ENCODE measurements at regions not wholly inside any gene's neighbourhood (a gene's known extent, or its start where the extent isn't known, plus 50 kb on each side); places are given as distances from the start of the nearest gene placed in this dataset.

DNA sequence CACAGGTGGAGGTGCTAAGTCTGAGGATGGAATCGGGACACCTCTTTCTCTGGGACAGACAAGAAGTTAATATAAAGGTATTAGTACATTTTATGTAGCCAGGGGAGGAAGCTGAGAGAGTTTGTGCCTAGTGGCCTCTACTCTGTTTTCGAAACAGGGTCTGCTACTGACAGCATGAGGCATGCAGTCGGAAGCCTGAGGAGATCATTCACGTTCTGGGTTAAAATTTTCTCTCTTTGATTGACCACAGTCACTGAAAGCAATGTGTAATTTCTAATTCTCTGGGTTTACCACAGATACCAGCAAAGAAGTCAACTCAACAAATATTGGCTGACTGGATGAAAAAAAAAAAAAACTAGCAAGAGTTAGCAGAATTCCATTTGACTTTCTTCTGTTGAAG, 53.3 kb upstream of the KCTD7 start:
- H3K27ac ChIP-seq (ENCODE audit: insufficient read depth, low read length): no peak overlapping the region
- H4K20me1 ChIP-seq (ENCODE audit: insufficient read depth, low read length): peaks cover 63% of the 10 kb centered on the region
- H2BK15ac ChIP-seq (ENCODE audit: low read depth, low read length): no peak overlapping the region
- TF ChIP-seq, protein P1, sequence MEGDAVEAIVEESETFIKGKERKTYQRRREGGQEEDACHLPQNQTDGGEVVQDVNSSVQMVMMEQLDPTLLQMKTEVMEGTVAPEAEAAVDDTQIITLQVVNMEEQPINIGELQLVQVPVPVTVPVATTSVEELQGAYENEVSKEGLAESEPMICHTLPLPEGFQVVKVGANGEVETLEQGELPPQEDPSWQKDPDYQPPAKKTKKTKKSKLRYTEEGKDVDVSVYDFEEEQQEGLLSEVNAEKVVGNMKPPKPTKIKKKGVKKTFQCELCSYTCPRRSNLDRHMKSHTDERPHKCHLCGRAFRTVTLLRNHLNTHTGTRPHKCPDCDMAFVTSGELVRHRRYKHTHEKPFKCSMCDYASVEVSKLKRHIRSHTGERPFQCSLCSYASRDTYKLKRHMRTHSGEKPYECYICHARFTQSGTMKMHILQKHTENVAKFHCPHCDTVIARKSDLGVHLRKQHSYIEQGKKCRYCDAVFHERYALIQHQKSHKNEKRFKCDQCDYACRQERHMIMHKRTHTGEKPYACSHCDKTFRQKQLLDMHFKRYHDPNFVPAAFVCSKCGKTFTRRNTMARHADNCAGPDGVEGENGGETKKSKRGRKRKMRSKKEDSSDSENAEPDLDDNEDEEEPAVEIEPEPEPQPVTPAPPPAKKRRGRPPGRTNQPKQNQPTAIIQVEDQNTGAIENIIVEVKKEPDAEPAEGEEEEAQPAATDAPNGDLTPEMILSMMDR (conservative IDR thresholded peaks at IDR 0.05; ENCODE audit: low read depth, low read length): no peak
- TF ChIP-seq SMC3 (IDR thresholded peaks at IDR 0.05; ENCODE audit: low read depth, low read length) (no peak), MXI1 (IDR thresholded peaks at IDR 0.05; ENCODE audit: borderline replicate concordance, low read depth, low read length) (no peak), FOS (IDR thresholded peaks at IDR 0.05; ENCODE audit: low read depth, low read length) (no peak)
- ATAC-seq (ENCODE audit: low read depth) (no peak), DNase-seq (no peak)
- peaks cover 4% of the 10 kb centered on the region; the same call in 1 of the 2 replicates for H3K9me1 ChIP-seq (ENCODE audit: insufficient read depth, low read length)
- no peak overlapping the region for H3K4me3 ChIP-seq (ENCODE audit: insufficient read depth, low read depth, low read length)
- dilution Hi-C loops (cut with HindIII; ENCODE audit: low sequenced_read_pairs, unreplicated experiment): no loop called here
- no peak overlapping the region for H3K4me2 ChIP-seq (ENCODE audit: low read depth, low read length)
- peaks cover 16 to 45% of the 10 kb centered on the region in 2 experiments for H3K79me1 ChIP-seq (ENCODE audit: low read depth in 1 of 2, low read length in 2 of 2)
- H2AFZ ChIP-seq (replicated peaks; ENCODE audit: low read length, poor library complexity): no peak overlapping the region
- in situ Hi-C loops (cut with MboI; ENCODE audit: low sequenced_read_pairs): no loop called here
- H3K14ac ChIP-seq (replicated peaks; ENCODE audit: low read depth, low read length): no peak overlapping the region
- H3K23ac ChIP-seq (ENCODE audit: low read depth, low read length): no peak overlapping the region
- ChIA-PET CTCF (interaction anchor here (0.6 kb wide), 1 partner anchor 725 kb away, joined by 3 read pairs; no protein-coding TSS in a partner anchor), POLR2A (ENCODE audit: unreplicated experiment) (no interaction called here)
- no peak overlapping the region for H4K8ac ChIP-seq (ENCODE audit: low read depth in 2 of 2, low read length in 2 of 2)
- no TSS peak for BruUV-seq (replicated peaks)
- peaks cover 4% of the 10 kb centered on the region for H3K4me1 ChIP-seq (ENCODE audit: control insufficient read depth, insufficient read depth, low read length)
- intact Hi-C loops (cut with micrococcal nuclease): loop anchor here (2.0 to 10.0 kb wide), 2 partner anchors 127 to 199 kb away; no protein-coding TSS in a partner anchor
- H3K9ac ChIP-seq (ENCODE audit: low read depth, low read length): no peak overlapping the region
- 100% methylated on average over 2 of the region's 4 CpGs; no CpG with 5 or more reads in 1 of the 2 experiments for WGBS, 2 experiments (ENCODE audit: extremely low coverage in 2 of 2, insufficient read length in 1 of 2)
- peaks cover 27% of the 10 kb centered on the region for H3K36me3 ChIP-seq (ENCODE audit: control insufficient read depth, insufficient read depth, low read length)
- no peak overlapping the region for H3K56ac ChIP-seq (ENCODE audit: extremely low read depth, insufficient read depth, low read length)
- no peak overlapping the region for H2BK5ac ChIP-seq (ENCODE audit: low read depth, low read length, poor library complexity, severe bottlenecking)
- no peak overlapping the region for H2BK20ac ChIP-seq (ENCODE audit: low read depth, low read length)
- H3K4ac ChIP-seq (ENCODE audit: low read depth, low read length): no peak overlapping the region
- no peak overlapping the region for H4K91ac ChIP-seq (ENCODE audit: insufficient read depth, low read depth, low read length)
- H4K5ac ChIP-seq (ENCODE audit: low read depth, low read length): no peak overlapping the region
- no peaks in the 10 kb centered on the region for H3K27me3 ChIP-seq (ENCODE audit: control insufficient read depth, insufficient read depth, low read length)
- no peak overlapping the region for H2BK120ac ChIP-seq (ENCODE audit: low read depth, low read length)
- no peak overlapping the region for H2AK5ac ChIP-seq (ENCODE audit: low read depth, low read length)
- H2AK9ac ChIP-seq (replicated peaks; ENCODE audit: low read depth, low read length, poor library complexity): no peak overlapping the region
- no peaks in the 10 kb centered on the region for H3K9me3 ChIP-seq (ENCODE audit: control insufficient read depth, insufficient read depth, low read length)
- H3K18ac ChIP-seq (ENCODE audit: low read depth, low read length): no peak overlapping the region
